GM18867 (cell line): ENCODE measurements at regions not wholly inside any gene's neighbourhood (a gene's known extent, or its start where the extent isn't known, plus 50 kb on each side); places are given as distances from the start of the nearest gene placed in this dataset.
"Not testable (repeated sequence)": the region's sequence is repeated elsewhere in the genome, so short reads cannot be mapped to it uniquely, and the experiment has no call there.

Experiments
- ATAC-seq: cut with Tn5 transposase; IDR thresholded peaks from one replicate; pipeline ENCODE4 v1.9.1; 2021; ENCODE audit warnings: mild to moderate bottlenecking, moderate library complexity; ENCODE audit not compliant: unreplicated experiment

DNA sequence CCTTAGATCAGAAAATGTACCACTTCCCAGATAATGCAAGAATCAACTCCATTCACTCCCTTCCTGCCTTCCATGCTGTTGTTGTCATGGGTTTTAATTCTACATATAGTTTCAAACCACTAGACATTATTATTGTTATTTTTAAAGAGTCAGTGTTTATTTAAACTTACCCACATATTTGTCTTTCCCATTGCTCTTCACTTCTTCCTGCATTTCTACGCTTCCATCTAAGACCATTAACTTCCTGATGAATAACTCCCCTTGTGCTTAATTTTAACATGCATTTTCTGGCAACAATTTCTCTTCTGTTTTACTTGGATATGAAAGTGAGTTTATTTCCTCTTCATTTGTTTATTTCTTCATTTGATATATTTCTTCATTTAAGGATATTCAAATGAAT, 127.1 kb upstream of the FHIT start:
- ATAC-seq = no peak

DNA sequence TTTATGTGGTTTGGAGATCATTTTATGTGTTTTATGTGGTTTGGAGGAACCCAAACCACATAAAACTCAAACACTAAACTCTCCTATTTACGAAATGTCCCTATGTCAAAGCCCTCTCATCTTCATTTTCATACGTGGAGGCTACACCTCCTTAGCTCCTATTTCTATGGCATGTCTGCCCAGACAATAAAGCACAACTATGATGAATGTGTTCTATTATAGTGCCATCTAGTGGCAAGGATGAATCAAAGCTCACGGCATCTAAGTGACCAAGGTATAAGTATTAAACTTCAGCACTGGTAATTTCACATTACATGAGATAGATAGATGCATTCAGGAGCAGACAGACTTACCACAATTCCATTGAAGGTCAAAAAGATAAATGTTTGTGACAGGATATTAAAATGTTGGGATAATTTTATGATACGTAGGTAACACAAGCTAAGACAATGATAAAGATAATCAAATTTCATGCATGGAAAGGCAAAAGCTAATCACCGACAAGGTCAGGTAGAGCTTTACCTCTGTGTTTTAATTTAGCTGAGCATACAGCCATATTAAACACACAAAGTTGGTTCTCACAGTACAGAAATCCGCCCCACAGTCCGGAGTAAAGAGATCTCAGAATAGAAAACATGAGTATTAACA, 130.6 kb upstream of the FHIT start:
- peak; percentile 93 for ATAC-seq

DNA sequence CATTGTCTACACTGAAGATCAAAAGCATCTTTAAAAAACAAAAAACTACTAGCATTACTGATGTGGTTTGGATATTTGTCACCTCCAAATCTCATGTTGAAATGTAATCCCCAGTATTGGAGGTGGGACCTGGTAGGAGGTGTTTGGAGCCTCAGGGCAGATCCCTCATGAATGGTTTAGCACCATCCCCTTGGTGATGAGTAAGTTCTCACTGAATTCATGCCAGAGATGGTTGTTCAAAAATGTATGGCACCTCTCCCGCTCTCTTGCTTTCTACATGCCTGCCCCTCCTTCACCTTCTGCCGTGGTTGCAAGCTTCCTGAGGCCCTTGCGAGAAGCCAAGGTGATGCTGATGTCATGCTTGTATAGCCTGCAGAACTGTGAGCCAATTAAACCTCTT, 136.6 kb upstream of the FHIT start:
- no peak for ATAC-seq

DNA sequence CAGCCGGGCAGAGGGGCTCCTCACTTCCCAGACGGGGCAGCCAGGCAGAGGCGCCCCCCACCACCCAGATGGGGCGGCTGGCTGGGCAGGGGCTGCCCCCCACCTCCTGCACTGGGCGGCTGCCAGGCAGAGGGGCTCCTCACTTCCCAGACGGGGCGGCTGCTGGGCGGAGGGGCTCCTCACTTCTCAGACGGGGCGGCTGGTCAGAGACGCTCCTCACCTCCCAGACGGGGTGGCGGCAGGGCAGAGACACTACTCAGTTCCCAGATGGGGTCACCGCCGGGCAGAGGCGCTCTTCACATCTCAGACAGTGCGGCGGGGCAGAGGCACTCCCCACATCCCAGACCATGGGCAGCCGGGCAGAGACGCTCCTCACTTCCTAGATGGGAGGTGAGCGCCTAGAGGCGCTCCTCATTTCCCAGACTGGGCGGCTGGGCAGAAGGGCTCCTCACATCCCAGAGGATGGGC, 142.3 kb upstream of the FHIT start:
- ATAC-seq = not testable (repeated sequence)

- no peak for ATAC-seq
Observed at GRCh38 chr3:61401359-61401758, 150.1 kb upstream of the FHIT start.

DNA sequence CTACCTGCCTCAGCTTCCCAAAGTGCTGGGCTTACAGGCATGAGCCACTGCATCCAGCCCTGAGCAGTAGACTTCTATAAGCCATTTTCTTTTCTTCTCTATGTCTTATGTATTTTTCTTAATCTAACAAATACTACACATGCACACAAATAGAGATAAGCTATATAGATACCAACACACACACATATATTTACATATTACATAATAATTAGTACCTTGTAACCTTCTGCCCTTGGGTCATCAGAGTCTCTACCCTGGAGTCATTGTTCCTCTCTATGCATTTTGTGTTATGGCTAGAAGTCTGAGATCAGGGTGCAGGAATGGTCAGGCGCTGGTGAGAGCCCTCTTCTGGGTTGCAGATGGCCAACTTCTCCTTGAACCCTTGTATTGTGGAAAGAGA, 154.0 kb upstream of the PTPRG start:
- no peak for ATAC-seq

GRCh38 chr3:61409638-61410037, 151.7 kb upstream of the PTPRG start:
- no peak for ATAC-seq

GRCh38 chr3:61410358-61410757, 151.0 kb upstream of the PTPRG start:
- ATAC-seq = not testable (repeated sequence)

DNA sequence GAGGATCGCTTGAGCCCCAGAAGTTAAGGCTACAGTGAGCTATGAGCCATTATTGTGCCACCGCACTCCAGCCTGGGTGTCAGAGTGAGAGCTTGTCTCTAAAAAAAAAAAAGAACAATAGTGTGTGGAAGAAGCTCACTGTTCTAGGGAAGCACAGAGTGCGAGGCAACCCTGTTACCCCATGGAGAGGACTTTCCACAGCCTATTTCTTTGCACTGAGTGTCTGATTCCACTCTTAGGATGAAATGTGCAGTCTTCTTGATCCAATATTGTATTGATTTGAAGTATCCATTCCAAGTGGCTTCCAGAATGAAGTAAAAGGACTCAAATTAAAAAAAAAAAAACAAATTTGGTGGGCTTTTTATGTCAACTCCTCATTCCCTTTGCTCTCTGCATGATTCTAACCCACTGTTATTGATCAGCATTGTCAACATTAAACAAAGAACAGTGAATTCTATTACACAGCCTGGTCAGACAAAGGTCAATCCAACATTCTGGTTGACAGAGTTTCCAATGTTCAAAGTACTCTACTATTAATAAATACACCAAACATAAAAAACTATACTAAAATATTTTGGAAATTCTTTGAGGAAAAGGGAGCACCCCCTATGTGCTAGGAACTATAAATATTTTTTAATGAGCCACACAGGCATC, 150.2 kb upstream of the PTPRG start:
- ATAC-seq = no peak

DNA sequence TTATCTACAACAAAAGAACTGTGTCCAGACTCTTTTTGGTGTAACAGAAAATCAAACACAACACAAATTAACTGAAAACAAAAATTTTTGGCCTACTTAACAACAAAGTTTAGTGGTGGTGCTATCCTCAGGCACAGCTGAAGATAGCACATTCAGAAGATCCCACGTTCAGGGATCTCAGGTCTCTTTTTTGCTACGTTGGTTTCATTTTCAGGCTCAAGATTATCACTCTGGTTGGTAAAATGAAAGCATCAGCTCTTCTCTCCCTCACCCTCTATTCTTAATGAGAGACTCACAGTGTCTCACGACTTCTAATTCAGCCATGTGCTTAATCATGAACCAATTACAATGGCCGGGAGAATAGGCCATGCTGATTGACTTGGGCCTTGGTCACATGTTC, 146.9 kb upstream of the PTPRG start:
- peak; percentile 98 for ATAC-seq

DNA sequence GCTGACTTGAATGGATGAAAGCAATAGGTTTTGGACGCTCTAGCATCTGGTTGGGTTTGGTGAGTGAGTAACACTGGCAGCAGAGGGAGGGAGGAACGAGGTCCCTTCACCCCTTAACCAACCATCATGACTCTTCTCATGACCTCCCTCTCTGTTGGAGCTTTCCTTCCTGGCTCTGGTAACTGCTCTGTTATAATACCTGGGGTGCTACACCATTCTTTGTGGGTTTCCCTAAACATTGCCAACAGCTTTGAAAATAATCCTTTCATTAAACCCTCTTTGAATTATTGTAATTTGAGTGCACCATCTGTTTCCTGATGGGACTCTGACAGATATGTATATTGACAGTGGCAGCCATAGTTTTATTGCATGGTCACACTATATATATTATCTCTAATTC, 146.2 kb upstream of the PTPRG start:
- ATAC-seq = no peak

DNA sequence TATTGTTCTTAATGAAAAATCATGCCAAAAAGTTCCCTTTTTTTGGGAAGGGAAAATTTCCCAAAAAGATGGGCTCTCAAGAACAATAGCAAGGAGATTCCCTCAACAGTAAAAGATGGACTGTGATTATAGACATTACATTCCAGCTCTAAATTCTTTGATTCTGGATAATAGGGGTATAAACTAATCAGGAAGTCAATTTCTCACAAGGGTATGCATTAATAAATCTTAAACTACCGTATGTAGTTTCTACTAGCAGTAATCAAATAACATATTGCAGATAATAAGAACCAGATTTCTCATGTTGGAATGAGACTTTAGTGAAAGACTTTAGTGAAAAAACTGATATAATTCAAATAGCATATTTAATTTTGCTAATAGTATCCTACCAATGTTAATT, 144.8 kb upstream of the PTPRG start:
- ATAC-seq = no peak

DNA sequence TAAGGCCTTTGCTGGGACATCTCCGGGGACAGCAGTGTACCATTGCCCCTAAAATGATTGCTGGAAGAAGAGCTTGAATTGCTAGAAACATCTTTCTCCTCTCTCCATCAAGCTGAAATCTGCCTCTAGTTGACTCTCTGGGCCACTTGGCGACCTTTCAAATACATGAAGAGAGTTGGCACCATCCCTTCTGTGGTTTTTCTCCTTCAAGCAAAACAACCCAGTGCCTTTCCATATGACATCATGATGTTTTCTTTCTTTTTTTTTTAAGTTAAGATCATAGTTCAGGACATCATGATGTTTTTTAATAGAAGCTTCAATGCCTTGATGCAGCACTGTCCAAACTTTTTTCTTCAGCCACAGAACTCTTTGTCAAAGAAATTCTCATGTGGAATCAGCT, 144.0 kb upstream of the PTPRG start:
- no peak for ATAC-seq

- peak; percentile 96 for ATAC-seq
Observed at GRCh38 chr3:61420136-61420759, 141.1 kb upstream of the PTPRG start.

DNA sequence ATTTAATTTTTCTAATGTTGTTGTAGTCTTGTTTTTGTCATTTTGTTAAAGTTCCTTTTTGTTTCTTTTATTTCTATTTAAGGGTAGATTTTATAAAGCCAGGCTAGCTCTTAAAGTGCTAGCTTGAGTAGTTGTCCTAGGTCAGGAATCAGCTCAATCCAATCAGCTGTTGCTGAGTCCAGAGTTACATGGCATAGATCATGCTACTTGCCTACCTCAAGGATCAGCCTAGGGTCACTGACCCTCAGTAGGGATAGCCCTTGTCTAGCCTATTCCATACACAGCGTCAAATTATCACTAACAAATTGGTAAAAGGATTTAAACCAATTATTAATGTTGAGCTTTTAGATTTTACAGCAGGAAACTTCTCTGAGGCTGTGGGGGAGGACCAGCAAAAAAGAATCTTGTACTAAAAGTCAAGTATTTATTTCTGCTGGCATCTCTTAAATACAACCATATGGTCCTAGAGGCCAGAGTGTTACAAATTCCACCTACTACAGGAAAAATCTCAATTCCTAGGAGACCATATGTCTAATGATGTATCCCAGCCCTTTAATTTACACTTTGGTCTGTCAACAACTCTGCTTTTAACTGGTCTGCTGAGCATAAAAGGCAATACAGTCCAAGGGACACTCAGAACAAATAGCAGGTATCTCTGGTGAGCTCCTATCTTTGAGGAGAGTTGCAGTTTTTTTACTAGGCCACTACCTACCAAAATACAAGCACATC, 138.3 kb upstream of the PTPRG start:
- no peak for ATAC-seq

DNA sequence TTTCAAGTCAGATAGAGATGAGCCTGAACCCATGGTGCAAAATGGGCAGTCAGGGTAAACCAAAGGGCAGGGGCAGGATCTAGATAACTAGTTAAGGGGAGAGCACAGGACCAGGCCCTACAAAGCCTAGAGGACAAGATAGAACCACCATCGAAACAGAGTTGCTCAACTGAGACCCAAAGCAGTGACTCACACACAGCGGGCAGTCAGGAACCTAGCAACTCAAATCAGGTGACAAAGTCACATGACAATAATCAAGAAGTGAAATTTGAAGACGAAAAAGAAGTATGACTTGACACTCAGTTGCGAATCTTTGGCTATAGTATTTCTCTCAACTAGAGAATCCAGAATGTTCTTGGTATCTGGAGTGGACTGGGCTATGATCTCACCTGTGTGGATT, 136.0 kb upstream of the PTPRG start:
- no peak for ATAC-seq

- ATAC-seq = no peak
Observed at GRCh38 chr3:61429106-61429505, 132.3 kb upstream of the PTPRG start.

DNA sequence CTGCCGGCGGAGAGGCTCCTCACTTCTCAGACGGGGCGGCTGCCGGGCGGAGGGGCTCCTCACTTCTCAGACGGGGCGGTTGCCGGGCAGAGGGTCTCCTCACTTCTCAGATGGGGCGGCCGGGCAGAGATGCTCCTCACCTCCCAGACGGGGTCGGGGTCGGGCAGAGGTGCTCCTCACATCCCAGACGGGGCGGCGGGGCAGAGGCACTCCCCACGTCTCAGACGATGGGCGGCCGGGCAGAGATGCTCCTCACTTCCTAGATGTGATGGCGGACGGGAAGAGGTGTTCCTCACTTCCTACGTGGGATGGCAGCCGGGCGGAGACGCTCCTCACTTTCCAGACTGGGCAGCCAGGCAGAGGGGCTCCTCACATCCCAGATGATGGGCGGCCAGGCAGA, 126.5 kb upstream of the PTPRG start:
- ATAC-seq = not testable (repeated sequence)

DNA sequence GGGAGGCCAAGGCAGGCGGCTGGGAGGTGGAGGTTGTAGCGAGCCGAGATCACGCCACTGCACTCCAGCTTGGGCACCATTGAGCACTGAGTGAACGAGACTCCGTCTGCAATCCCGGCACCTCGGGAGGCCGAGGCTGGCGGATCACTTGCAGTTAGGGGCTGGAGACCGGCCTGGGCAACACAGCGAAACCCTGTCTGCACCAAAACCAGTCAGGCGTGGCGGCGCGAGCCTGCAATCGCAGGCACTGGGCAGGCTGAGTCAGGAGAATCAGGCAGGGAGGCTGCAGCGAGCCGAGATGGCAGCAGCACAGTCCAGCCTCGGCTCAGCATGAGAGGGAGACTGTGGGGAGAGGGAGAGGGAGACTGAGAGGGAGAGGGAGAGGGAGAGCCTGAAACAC, 126.0 kb upstream of the PTPRG start:
- not testable (repeated sequence) for ATAC-seq

- no peak for ATAC-seq
Observed at GRCh38 chr3:61438253-61439121, 122.9 kb upstream of the PTPRG start.

GRCh38 chr3:61439122-61439458, 122.3 kb upstream of the PTPRG start:
- ATAC-seq = no peak
